ENCODE measurements at regions not wholly inside any gene's neighbourhood (a gene's known extent, or its start where the extent isn't known, plus 50 kb on each side); places are given as distances from the start of the nearest gene placed in this dataset.

GRCh38 chr2:5562865-5563264 lies 129.3 kb upstream of the SOX11 start:
- no peak overlapping the region for H3K4me3 ChIP-seq (replicated peaks; ENCODE audit: low read depth, low read length)
- TF ChIP-seq, protein P1, sequence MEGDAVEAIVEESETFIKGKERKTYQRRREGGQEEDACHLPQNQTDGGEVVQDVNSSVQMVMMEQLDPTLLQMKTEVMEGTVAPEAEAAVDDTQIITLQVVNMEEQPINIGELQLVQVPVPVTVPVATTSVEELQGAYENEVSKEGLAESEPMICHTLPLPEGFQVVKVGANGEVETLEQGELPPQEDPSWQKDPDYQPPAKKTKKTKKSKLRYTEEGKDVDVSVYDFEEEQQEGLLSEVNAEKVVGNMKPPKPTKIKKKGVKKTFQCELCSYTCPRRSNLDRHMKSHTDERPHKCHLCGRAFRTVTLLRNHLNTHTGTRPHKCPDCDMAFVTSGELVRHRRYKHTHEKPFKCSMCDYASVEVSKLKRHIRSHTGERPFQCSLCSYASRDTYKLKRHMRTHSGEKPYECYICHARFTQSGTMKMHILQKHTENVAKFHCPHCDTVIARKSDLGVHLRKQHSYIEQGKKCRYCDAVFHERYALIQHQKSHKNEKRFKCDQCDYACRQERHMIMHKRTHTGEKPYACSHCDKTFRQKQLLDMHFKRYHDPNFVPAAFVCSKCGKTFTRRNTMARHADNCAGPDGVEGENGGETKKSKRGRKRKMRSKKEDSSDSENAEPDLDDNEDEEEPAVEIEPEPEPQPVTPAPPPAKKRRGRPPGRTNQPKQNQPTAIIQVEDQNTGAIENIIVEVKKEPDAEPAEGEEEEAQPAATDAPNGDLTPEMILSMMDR (IDR thresholded peaks at IDR 0.05; ENCODE audit: low read length, missing control alignments): no peak
- DNase-seq (ENCODE audit: low read depth): no peak

DNA sequence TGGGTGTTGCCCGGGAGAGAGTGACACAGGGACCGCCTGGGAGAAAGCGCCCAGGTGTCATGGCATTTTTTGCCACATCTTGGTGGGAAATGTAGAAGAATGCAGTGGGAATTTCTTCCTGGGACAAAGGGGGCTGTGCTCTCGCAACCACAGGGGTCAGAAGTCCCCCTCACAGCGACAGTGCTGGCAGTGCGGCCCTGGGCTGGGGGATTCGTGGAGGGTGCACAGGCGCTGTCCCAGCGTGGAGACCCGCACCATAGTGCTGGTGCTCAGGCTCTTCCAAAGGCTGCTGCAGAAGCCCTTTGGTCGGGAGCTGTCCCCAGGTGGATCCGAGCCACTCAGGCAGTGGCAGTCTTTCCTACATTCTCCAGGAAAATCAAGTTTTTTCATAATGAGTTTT lies 128.8 kb upstream of the SOX11 start:
- TF ChIP-seq, protein P1 (IDR thresholded peaks at IDR 0.05; ENCODE audit: low read length, missing control alignments): no peak
- no peak overlapping the region for H3K4me3 ChIP-seq (replicated peaks; ENCODE audit: low read depth, low read length)
- no peak for DNase-seq (ENCODE audit: low read depth)

- H3K4me3 ChIP-seq (replicated peaks; ENCODE audit: low read depth, low read length): no peak overlapping the region
- DNase-seq (ENCODE audit: low read depth): no peak
- TF ChIP-seq, protein P1 (IDR thresholded peaks at IDR 0.05; ENCODE audit: low read length, missing control alignments): no peak
These were observed 122.9 kb upstream of the SOX11 start for GRCh38 chr2:5569256-5569655.

GRCh38 chr2:5576015-5576414 lies 116.2 kb upstream of the SOX11 start:
- no peak for DNase-seq (ENCODE audit: low read depth)
- no peak overlapping the region for H3K4me3 ChIP-seq (replicated peaks; ENCODE audit: low read depth, low read length)
- TF ChIP-seq, protein P1 (IDR thresholded peaks at IDR 0.05; ENCODE audit: low read length, missing control alignments): no peak

DNA sequence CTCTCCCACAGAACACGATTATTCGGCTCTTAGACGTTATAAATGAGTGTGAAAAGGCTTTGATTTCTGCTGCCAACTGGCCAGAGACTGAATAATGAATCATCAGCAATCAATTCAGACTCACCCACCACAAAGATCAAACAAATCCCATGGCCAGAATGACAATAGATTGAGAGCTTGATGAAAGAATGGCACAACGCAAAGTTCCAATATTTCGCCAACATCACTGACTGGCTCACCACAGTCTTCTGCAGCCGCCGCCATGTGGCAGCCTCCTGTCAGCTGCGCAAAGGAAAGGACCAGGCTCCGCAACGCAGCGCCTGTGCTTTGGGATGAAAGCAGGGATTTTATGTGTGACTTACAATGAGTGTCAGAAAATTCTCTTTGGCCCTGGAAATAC lies 104.4 kb upstream of the SOX11 start:
- TF ChIP-seq, protein P1 (IDR thresholded peaks at IDR 0.05; ENCODE audit: low read length, missing control alignments): no peak
- DNase-seq (ENCODE audit: low read depth): no peak
- H3K4me3 ChIP-seq (replicated peaks; ENCODE audit: low read depth, low read length): no peak overlapping the region

DNA sequence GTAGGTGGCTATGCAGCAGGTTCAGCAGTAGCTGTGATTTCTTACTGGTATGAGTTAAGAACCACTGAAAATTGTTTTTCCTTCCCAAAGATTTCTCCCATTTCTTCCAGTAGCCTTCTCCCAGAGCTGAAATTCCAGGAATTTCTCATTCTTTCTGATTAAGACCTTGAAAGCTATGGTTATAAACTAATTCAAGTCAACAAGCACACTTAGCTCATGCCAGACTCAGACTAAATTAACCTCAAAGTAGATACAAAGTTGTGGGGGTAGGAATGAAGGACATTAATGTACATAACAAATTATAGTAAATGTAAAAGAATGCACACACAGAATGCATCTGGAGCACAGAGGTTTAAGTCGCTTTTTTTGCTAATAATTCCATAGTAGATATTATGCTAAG lies 103.6 kb upstream of the SOX11 start:
- no peak for DNase-seq (ENCODE audit: low read depth)
- TF ChIP-seq, protein P1 (IDR thresholded peaks at IDR 0.05; ENCODE audit: low read length, missing control alignments): no peak
- H3K4me3 ChIP-seq (replicated peaks; ENCODE audit: low read depth, low read length): no peak overlapping the region

- TF ChIP-seq, protein P1 (IDR thresholded peaks at IDR 0.05; ENCODE audit: low read length, missing control alignments): no peak
- no peak overlapping the region for H3K4me3 ChIP-seq (replicated peaks; ENCODE audit: low read depth, low read length)
- no peak for DNase-seq (ENCODE audit: low read depth)
These were observed 103.0 kb upstream of the SOX11 start for GRCh38 chr2:5589183-5589582.

All from fibroblast of pulmonary artery (primary cell).